IMR-90 (cell line): ENCODE measurements at regions not wholly inside any gene's neighbourhood (a gene's known extent, or its start where the extent isn't known, plus 50 kb on each side); places are given as distances from the start of the nearest gene placed in this dataset.

Experiments used
- BHLHE40 ChIP-seq: fragments of 150-350 bp; IDR thresholded peaks from 2 replicates; pipeline ENCODE4 v1.6.1; 2016; ENCODE audit warnings: mild to moderate bottlenecking, low read depth, low read length
- CEBPB ChIP-seq: IDR thresholded peaks from 2 replicates; pipeline ENCODE4 v1.6.1; 2012; ENCODE audit warnings: low read depth, low read length, improper control_type of control experiment
- MAFK ChIP-seq: IDR thresholded peaks from 2 replicates; pipeline ENCODE4 v1.6.1; 2012; ENCODE audit warnings: low read depth, low read length, improper control_type of control experiment
- POLR2A ChIP-seq: IDR thresholded peaks from 2 replicates; pipeline ENCODE4 v1.6.1; 2012; ENCODE audit warnings: mild to moderate bottlenecking, low read depth, low read length
- TF ChIP-seq, protein P1 (sequence below): conservative IDR thresholded peaks from 2 replicates; pipeline ENCODE4 v1.5.1; 2012; ENCODE audit warnings: mild to moderate bottlenecking, low read depth, low read length, improper control_type of control experiment
- TF ChIP-seq, protein P2 (sequence below): fragments of 150-350 bp; IDR thresholded peaks from 2 replicates; pipeline ENCODE4 v1.6.1; 2016; ENCODE audit warnings: low read depth, mild to moderate bottlenecking, low read length, moderate library complexity, borderline replicate concordance

DNA sequence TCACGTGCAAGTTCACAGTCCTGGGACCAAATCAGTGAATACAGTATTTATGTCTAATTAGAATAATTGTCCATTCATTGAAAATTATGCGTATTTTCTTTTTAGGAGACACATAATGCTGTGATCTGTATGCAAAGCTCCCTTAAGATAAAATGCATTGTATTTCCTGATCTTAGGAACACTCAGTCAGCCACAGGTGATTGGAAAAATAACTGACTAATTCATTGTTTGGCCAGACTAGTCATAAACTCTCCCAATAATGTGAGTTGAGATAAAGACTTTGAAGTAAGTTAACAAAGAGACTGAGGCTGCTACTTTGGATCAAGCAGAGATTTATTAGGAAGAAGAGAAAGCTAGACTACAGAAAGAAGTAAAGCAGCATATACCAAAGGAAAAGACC lies 182.2 kb downstream of the GNAI1 start:
- TF ChIP-seq, protein P1, sequence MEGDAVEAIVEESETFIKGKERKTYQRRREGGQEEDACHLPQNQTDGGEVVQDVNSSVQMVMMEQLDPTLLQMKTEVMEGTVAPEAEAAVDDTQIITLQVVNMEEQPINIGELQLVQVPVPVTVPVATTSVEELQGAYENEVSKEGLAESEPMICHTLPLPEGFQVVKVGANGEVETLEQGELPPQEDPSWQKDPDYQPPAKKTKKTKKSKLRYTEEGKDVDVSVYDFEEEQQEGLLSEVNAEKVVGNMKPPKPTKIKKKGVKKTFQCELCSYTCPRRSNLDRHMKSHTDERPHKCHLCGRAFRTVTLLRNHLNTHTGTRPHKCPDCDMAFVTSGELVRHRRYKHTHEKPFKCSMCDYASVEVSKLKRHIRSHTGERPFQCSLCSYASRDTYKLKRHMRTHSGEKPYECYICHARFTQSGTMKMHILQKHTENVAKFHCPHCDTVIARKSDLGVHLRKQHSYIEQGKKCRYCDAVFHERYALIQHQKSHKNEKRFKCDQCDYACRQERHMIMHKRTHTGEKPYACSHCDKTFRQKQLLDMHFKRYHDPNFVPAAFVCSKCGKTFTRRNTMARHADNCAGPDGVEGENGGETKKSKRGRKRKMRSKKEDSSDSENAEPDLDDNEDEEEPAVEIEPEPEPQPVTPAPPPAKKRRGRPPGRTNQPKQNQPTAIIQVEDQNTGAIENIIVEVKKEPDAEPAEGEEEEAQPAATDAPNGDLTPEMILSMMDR, result no peak
- TF ChIP-seq POLR2A, result no peak
- no peak for TF ChIP-seq CEBPB
- TF ChIP-seq BHLHE40, result no peak
- TF ChIP-seq MAFK, result no peak
- TF ChIP-seq, protein P2, sequence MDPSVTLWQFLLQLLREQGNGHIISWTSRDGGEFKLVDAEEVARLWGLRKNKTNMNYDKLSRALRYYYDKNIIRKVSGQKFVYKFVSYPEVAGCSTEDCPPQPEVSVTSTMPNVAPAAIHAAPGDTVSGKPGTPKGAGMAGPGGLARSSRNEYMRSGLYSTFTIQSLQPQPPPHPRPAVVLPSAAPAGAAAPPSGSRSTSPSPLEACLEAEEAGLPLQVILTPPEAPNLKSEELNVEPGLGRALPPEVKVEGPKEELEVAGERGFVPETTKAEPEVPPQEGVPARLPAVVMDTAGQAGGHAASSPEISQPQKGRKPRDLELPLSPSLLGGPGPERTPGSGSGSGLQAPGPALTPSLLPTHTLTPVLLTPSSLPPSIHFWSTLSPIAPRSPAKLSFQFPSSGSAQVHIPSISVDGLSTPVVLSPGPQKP, result no peak
